ENCODE measurements at regions not wholly inside any gene's neighbourhood (a gene's known extent, or its start where the extent isn't known, plus 50 kb on each side); places are given as distances from the start of the nearest gene placed in this dataset.
"Not testable (repeated sequence)": the region's sequence is repeated elsewhere in the genome, so short reads cannot be mapped to it uniquely, and the experiment has no call there.

GRCh38 chr11:87736928-87737327 is 438.3 kb downstream of the RAB38 start:
- DNase-seq: no peak
- Mint-ChIP-seq H3K27me3 (ENCODE audit: low read depth) (no peaks in the 10 kb centered on the region), H3K9me3 (peaks cover 4% of the 10 kb centered on the region), H3K4me1 (ENCODE audit: low read depth) (no peaks in the 10 kb centered on the region), H3K4me3 (no peak overlapping the region), H3K36me3 (ENCODE audit: low read depth) (no peaks in the 10 kb centered on the region), H3K27ac (no peak overlapping the region)
- CTCF ChIA-PET: no interaction called here
- intact Hi-C loops (cut with micrococcal nuclease): no loop called here

DNA sequence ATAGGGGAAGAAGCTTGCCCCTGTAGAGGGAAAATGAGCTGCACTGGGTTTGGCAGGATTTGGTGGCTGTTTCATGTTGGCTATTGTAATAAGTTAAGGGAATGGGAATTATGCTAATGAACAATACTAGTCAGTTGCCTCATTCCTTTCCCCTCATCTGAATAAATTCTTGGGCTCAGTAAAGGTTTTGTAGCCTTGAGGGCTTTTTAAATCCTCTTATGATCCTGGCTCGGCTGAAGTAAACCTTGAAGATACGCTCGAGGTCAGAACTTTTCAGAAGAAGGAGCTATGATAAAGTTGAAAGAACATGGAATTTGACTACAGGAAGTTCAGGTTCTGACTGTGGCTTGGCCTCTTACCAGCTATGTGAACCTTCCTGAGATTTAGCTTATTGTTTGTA is 448.7 kb downstream of the RAB38 start:
- intact Hi-C loops (cut with micrococcal nuclease): no loop called here
- CTCF ChIA-PET: no interaction called here
- H3K27me3 Mint-ChIP-seq (ENCODE audit: low read depth): peaks cover 3% of the 10 kb centered on the region

GRCh38 chr11:87724358-87724757 is 450.9 kb downstream of the RAB38 start:
- no peak for DNase-seq
- no peaks in the 10 kb centered on the region for H3K36me3 Mint-ChIP-seq (ENCODE audit: low read depth)
- CTCF ChIA-PET: no interaction called here
- H3K4me1 Mint-ChIP-seq (ENCODE audit: low read depth): no peaks in the 10 kb centered on the region
- intact Hi-C loops (cut with micrococcal nuclease): no loop called here
- no peak overlapping the region for H3K4me3 Mint-ChIP-seq
- no peak overlapping the region for H3K27ac Mint-ChIP-seq
- peaks cover 3% of the 10 kb centered on the region for H3K9me3 Mint-ChIP-seq
- H3K27me3 Mint-ChIP-seq (ENCODE audit: low read depth): peaks cover 3% of the 10 kb centered on the region

More for the DNA sequence above, 448.7 kb downstream of the RAB38 start:
- H3K36me3 Mint-ChIP-seq (ENCODE audit: low read depth): no peaks in the 10 kb centered on the region
- no peak for DNase-seq
- peaks cover 4% of the 10 kb centered on the region for H3K9me3 Mint-ChIP-seq
- H3K4me1 Mint-ChIP-seq (ENCODE audit: low read depth): no peaks in the 10 kb centered on the region
- no peak overlapping the region for H3K27ac Mint-ChIP-seq
- no peak overlapping the region for H3K4me3 Mint-ChIP-seq

- Mint-ChIP-seq H3K9me3 (peaks cover 3% of the 10 kb centered on the region), H3K4me3 (no peak overlapping the region), H3K36me3 (ENCODE audit: low read depth) (no peaks in the 10 kb centered on the region), H3K27ac (no peak overlapping the region), H3K4me1 (ENCODE audit: low read depth) (no peaks in the 10 kb centered on the region), H3K27me3 (ENCODE audit: low read depth) (peaks cover 3% of the 10 kb centered on the region)
- CTCF ChIA-PET: interaction anchor here (0.6 to 0.9 kb wide), 3 partner anchors 10 to 572 kb away, joined by 3 to 4 read pairs (median 3); no protein-coding TSS in a partner anchor
- intact Hi-C loops (cut with micrococcal nuclease): loop anchor here (2.0 kb wide), 1 partner anchor 822 kb away; no protein-coding TSS in a partner anchor
- DNase-seq: peak; percentile 6
Observed at GRCh38 chr11:87722756-87723565, 452.3 kb downstream of the RAB38 start.

GRCh38 chr11:87719326-87720073 is 455.7 kb downstream of the RAB38 start:
- peaks cover 3% of the 10 kb centered on the region for H3K27me3 Mint-ChIP-seq (ENCODE audit: low read depth)
- no peak for DNase-seq
- no peak overlapping the region for H3K27ac Mint-ChIP-seq
- CTCF ChIA-PET: no interaction called here
- H3K36me3 Mint-ChIP-seq (ENCODE audit: low read depth): no peaks in the 10 kb centered on the region
- intact Hi-C loops (cut with micrococcal nuclease): no loop called here
- H3K4me3 Mint-ChIP-seq: no peak overlapping the region
- H3K4me1 Mint-ChIP-seq (ENCODE audit: low read depth): no peaks in the 10 kb centered on the region
- H3K9me3 Mint-ChIP-seq: peaks cover 3% of the 10 kb centered on the region

DNA sequence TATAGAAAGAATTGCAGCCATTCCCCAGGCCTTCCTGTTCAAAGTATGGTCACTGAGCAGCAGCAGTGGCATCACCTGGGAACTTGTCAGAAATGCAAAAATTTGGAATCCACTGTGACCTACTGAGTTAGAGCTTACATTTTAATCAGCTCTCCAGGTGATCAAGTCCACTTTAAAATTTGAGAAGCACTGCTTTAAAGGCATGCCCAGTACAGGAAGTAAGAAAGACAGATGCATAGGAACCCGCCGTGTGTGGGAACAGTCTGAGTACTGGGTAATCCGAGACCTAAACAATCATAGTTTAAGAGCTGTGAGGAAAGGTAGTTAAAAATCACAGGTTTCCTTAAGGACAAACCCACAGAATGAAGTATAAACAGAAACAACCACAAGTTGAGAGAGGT is 462.4 kb downstream of the RAB38 start:
- Mint-ChIP-seq H3K4me3 (no peak overlapping the region), H3K27me3 (ENCODE audit: low read depth) (no peaks in the 10 kb centered on the region), H3K9me3 (no peaks in the 10 kb centered on the region), H3K27ac (no peak overlapping the region), H3K4me1 (ENCODE audit: low read depth) (no peaks in the 10 kb centered on the region), H3K36me3 (ENCODE audit: low read depth) (no peaks in the 10 kb centered on the region)
- intact Hi-C loops (cut with micrococcal nuclease): no loop called here
- no peak for DNase-seq
- CTCF ChIA-PET: interaction anchor here (1.0 kb wide), 1 partner anchor 11 kb away, joined by 3 read pairs; no protein-coding TSS in a partner anchor

DNA sequence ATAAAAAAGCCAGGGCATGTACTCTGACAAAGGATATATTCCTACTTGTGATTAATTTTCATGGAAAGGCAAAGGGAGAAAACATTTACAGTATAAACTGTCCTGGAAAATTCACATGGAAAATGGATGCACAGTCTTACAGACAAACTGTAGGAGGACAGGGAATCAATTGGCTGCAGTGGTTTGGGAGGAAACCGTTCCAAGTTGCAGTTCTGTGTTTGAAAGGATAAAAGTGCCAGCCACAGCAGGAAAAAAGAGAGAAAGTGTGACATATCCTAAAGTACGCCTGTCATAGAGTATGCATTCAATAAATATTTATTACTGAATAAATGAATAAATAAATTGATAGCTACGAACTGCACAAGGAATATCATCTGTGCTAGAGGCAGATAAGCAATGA is 462.9 kb downstream of the RAB38 start:
- H3K36me3 Mint-ChIP-seq (ENCODE audit: low read depth): no peaks in the 10 kb centered on the region
- no peak overlapping the region for H3K27ac Mint-ChIP-seq
- intact Hi-C loops (cut with micrococcal nuclease): no loop called here
- no peaks in the 10 kb centered on the region for H3K4me1 Mint-ChIP-seq (ENCODE audit: low read depth)
- CTCF ChIA-PET: interaction anchor here (0.6 kb wide), 1 partner anchor 127 kb away, joined by 5 read pairs; no protein-coding TSS in a partner anchor
- H3K4me3 Mint-ChIP-seq: no peak overlapping the region
- H3K9me3 Mint-ChIP-seq: no peaks in the 10 kb centered on the region
- H3K27me3 Mint-ChIP-seq (ENCODE audit: low read depth): no peaks in the 10 kb centered on the region
- DNase-seq: no peak

DNA sequence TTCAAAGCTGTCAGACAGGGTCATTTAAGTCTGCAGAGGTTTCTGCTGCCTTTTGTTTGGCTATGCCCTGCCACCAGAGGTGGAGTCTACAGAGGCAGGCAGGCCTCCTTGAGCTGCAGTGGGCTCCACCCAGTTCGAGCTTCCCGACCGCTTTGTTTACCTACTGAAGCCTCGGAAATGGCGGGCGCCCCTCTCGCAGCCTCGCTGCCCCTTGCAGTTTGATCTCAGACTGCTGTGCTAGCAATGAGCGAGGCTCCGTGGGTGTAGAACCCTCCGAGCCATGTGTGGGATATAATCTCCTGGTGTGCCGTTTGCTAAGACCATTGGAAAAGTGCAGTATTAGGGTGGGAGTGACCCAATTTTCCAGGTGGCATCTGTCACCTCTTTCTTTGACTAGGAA is 471.7 kb downstream of the RAB38 start:
- CTCF ChIA-PET: interaction anchor here (0.6 kb wide), 1 partner anchor 853 kb away, joined by 4 read pairs; no protein-coding TSS in a partner anchor
- intact Hi-C loops (cut with micrococcal nuclease); H3K4me1 Mint-ChIP-seq (ENCODE audit: low read depth); H3K36me3 Mint-ChIP-seq (ENCODE audit: low read depth); H3K27ac Mint-ChIP-seq; H3K4me3 Mint-ChIP-seq; H3K27me3 Mint-ChIP-seq (ENCODE audit: low read depth); DNase-seq; H3K9me3 Mint-ChIP-seq: not testable (repeated sequence)

- Mint-ChIP-seq H3K36me3 (ENCODE audit: low read depth) (no peaks in the 10 kb centered on the region), H3K27me3 (ENCODE audit: low read depth) (no peaks in the 10 kb centered on the region), H3K4me1 (ENCODE audit: low read depth) (no peaks in the 10 kb centered on the region), H3K4me3 (no peak overlapping the region), H3K27ac (no peak overlapping the region), H3K9me3 (peaks cover 2% of the 10 kb centered on the region)
- intact Hi-C loops (cut with micrococcal nuclease): no loop called here
- DNase-seq: no peak
- CTCF ChIA-PET: interaction anchor here (0.7 kb wide), 1 partner anchor 416 kb away, joined by 6 read pairs; no protein-coding TSS in a partner anchor
Observed at GRCh38 chr11:87675993-87676392, 499.2 kb downstream of the RAB38 start.

GRCh38 chr11:87666730-87667129 is 508.5 kb downstream of the RAB38 start:
- DNase-seq: no peak
- Mint-ChIP-seq H3K4me1 (ENCODE audit: low read depth) (no peaks in the 10 kb centered on the region), H3K27ac (no peak overlapping the region), H3K36me3 (ENCODE audit: low read depth) (no peaks in the 10 kb centered on the region), H3K27me3 (ENCODE audit: low read depth) (no peaks in the 10 kb centered on the region), H3K9me3 (no peaks in the 10 kb centered on the region), H3K4me3 (no peak overlapping the region)
- CTCF ChIA-PET: no interaction called here
- intact Hi-C loops (cut with micrococcal nuclease): no loop called here

DNA sequence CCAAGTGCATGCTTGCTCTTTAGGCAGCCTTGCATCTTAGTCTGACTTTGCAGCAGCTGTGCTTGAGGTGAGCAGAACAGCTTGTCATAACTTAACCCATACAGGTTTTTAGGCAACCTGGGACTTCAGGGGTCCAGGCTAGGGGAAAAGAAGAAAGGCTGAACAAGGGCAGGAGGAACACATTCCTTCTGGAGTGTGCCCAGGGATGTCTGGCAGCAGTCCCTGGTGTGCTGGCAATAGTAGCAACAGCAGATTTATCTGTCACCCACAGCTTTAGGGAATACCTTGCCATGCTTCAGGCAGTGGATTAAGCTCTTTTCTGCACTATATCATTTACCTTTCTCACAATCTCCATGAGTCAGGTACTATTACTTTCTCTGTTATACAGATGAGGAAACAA is 513.0 kb downstream of the RAB38 start:
- intact Hi-C loops (cut with micrococcal nuclease): no loop called here
- CTCF ChIA-PET: no interaction called here

DNA sequence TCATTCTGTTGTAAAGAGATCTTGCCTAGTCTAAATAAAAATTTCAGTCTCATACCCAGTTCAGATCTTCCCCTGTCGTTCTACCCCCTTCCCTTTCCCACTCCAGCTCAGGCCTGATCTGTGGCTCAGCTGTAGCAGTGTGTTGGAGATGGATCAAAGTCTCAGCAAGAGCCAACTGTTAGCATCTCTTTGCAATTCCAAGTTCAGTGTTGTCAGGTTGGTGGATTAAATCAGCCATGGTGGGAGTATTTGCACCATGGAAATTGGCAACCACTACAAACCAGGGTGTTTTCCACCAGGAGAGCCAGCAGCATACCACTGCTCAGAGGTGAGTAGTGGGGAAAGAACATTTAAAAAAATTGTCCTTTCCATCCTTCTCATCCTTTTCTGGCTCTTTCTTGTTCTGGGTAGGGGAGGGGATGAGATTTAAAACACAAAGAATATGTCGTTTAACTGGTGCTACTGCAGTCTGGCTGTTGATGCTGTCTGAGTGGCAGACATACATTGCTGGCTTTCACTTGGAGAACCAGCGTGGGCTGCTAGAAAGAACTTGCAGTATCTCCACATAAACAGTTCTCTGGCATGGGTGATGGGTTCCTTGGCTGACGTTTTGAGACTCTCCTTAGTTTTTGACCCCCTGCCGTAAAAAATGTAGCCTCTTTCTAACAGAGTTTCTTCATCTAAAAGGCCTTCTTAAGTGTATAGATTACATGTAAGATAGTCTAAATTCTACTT is 514.1 kb downstream of the RAB38 start:
- Mint-ChIP-seq H3K4me1 (ENCODE audit: low read depth) (no peaks in the 10 kb centered on the region), H3K27me3 (ENCODE audit: low read depth) (no peaks in the 10 kb centered on the region), H3K4me3 (no peak overlapping the region), H3K36me3 (ENCODE audit: low read depth) (no peaks in the 10 kb centered on the region), H3K27ac (no peak overlapping the region), H3K9me3 (peaks cover 2% of the 10 kb centered on the region)
- DNase-seq: no peak
- CTCF ChIA-PET: no interaction called here
- intact Hi-C loops (cut with micrococcal nuclease): no loop called here

More for the DNA sequence above, 513.0 kb downstream of the RAB38 start:
- Mint-ChIP-seq H3K9me3 (no peaks in the 10 kb centered on the region), H3K27ac (no peak overlapping the region), H3K4me1 (ENCODE audit: low read depth) (no peaks in the 10 kb centered on the region), H3K36me3 (ENCODE audit: low read depth) (no peaks in the 10 kb centered on the region), H3K27me3 (ENCODE audit: low read depth) (no peaks in the 10 kb centered on the region), H3K4me3 (no peak overlapping the region)
- DNase-seq: no peak
